Naive thymus-derived CD4-positive, alpha-beta T cell (primary cell): ENCODE measurements at regions not wholly inside any gene's neighbourhood (a gene's known extent, or its start where the extent isn't known, plus 50 kb on each side); places are given as distances from the start of the nearest gene placed in this dataset.
"Not testable (repeated sequence)": the region's sequence is repeated elsewhere in the genome, so short reads cannot be mapped to it uniquely, and the experiment has no call there.

Source experiments
- ATAC-seq: fragments of 150-1000 bp; cut with Tn5 transposase; 2 replicates; pipeline ENCODE4 v1.10.0; 2021; ENCODE audit warnings: mild to moderate bottlenecking, moderate library complexity
- CTCF ChIA-PET: fragments of 350-600 bp; sonication (Branson Sonifier 250); formaldehyde crosslinking; loops from one replicate; lab custom pipeline; 2021; ENCODE audit warnings: antibody characterized with exemption; lab: Charles Lee
- POLR2A ChIA-PET: fragments of 350-600 bp; sonication (Branson Sonifier 250); formaldehyde crosslinking; loops from one replicate; lab custom pipeline; 2021; ENCODE audit warnings: antibody characterized with exemption, inconsistent platforms; lab: Charles Lee
- DNase-seq, 9 donors: peaks; one replicate each; pipeline versions ENCODE4 v3.0.0 to v3.0.0-alpha.2; 2020 to 2022; ENCODE audit warnings: mixed read lengths in 1 of 9
- H3K27ac ChIP-seq: one replicate; pipeline ENCODE4 v1.7.0; 2013; ENCODE audit warnings: mild to moderate bottlenecking, low read depth, low read length, moderate library complexity
- H3K27me3 ChIP-seq, 2 donors: one replicate each; pipeline ENCODE4 v1.7.0; 2013; ENCODE audit warnings: low read length in 2 of 2, mild to moderate bottlenecking in 2 of 2, moderate library complexity in 2 of 2; ENCODE audit not compliant: control insufficient read depth in 2 of 2, insufficient read depth in 2 of 2
- H3K36me3 ChIP-seq, 3 experiments: 1 replicate in 2 of 3; 2 replicates in 1 of 3; pipeline ENCODE4 v1.7.0; 2013; ENCODE audit warnings: low read length in 3 of 3, mild to moderate bottlenecking in 3 of 3, moderate library complexity in 1 of 3; ENCODE audit not compliant: insufficient read depth in 3 of 3, control insufficient read depth in 2 of 3
- H3K4me1 ChIP-seq, 2 donors: one replicate each; pipeline ENCODE4 v1.7.0; 2013; ENCODE audit warnings: low read length in 2 of 2, mild to moderate bottlenecking in 2 of 2, moderate library complexity in 1 of 2; ENCODE audit not compliant: control insufficient read depth in 2 of 2, insufficient read depth in 2 of 2
- H3K4me3 ChIP-seq: 2 replicates; pipeline ENCODE4 v1.7.0; 2013; ENCODE audit warnings: mild to moderate bottlenecking, low read length
- H3K9me3 ChIP-seq, 3 experiments: 1 replicate in 2 of 3; 2 replicates in 1 of 3; pipeline ENCODE4 v1.7.0; 2013; ENCODE audit warnings: low read length in 3 of 3; ENCODE audit not compliant: control insufficient read depth in 2 of 3
- H3K27ac Mint-ChIP-seq, 9 donors: one replicate each; pipeline ENCODE4 v1.8.0; 2020 to 2022; ENCODE audit warnings: mixed read lengths in 9 of 9, mild to moderate bottlenecking in 8 of 9, moderate library complexity in 5 of 9, inconsistent platforms in 2 of 9
- H3K27me3 Mint-ChIP-seq, 5 donors: one replicate each; pipeline ENCODE4 v1.8.0; 2021 to 2022; ENCODE audit warnings: mixed read lengths in 5 of 5, mild to moderate bottlenecking in 1 of 5
- H3K36me3 Mint-ChIP-seq, 5 donors: one replicate each; pipeline ENCODE4 v1.8.0; 2020 to 2022; ENCODE audit warnings: mixed read lengths in 5 of 5, mild to moderate bottlenecking in 3 of 5, inconsistent platforms in 1 of 5
- H3K4me1 Mint-ChIP-seq, 7 donors: one replicate each; pipeline ENCODE4 v1.8.0; 2020 to 2022; ENCODE audit warnings: mixed read lengths in 7 of 7, mild to moderate bottlenecking in 3 of 7, inconsistent platforms in 1 of 7
- H3K4me3 Mint-ChIP-seq, 10 donors: one replicate each; pipeline ENCODE4 v1.8.0; 2020 to 2022; ENCODE audit warnings: mild to moderate bottlenecking in 10 of 10, mixed read lengths in 10 of 10, moderate library complexity in 6 of 10, inconsistent platforms in 2 of 10
- H3K9me3 Mint-ChIP-seq, 11 donors: one replicate each; pipeline ENCODE4 v1.8.0; 2020 to 2022; ENCODE audit warnings: mixed read lengths in 11 of 11, mild to moderate bottlenecking in 4 of 11, inconsistent platforms in 1 of 11, moderate library complexity in 1 of 11
- intact Hi-C, 2 donors: fragments of 100-400 bp; cut with micrococcal nuclease; formaldehyde crosslinking; loops; one replicate each; pipeline ENCODE4 v1.15.1; 2023

DNA sequence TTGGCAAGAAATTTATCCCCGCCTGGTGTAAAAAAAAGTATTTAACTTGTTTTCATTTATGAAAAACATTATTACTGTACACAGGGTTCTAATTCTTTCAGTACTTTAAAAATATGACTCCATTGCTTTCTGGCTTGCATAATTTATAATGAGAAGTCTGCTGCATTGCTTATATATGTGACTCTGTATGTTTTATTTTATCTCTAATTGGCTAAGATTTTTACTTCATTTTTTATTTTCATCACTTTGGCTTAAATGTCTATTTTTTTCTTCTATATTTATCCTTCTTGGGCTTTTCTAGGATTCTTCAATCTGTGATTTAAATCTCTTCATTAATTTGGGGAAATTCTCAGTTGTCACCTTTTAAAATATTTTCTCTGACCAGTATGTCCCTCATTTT lies 636.6 kb upstream of the NR2F2 start:
- Histone ChIP-seq H3K4me1 (no peaks in the 10 kb centered on the region), H3K27ac (no peak overlapping the region), H3K4me3 (no peak overlapping the region), H3K27me3 (no peaks in the 10 kb centered on the region), H3K9me3 (peaks cover 0 to 12% (median 10%) of the 10 kb centered on the region in 3 experiments), H3K36me3 (no peaks in the 10 kb centered on the region)
- ATAC-seq (no peak), DNase-seq (no peak)
- intact Hi-C loops, result no loop called here
- Mint-ChIP-seq H3K4me1 (no peaks in the 10 kb centered on the region), H3K36me3 (peaks cover 0 to 10% (median 2%) of the 10 kb centered on the region in 5 donors), H3K4me3 (no peak overlapping the region), H3K9me3 (peaks cover 8 to 46% (median 16%) of the 10 kb centered on the region in 11 donors), H3K27ac (no peak overlapping the region), H3K27me3 (peaks cover 0 to 18% (median 6%) of the 10 kb centered on the region in 5 donors)
- ChIA-PET POLR2A (no interaction called here), CTCF (no interaction called here)

DNA sequence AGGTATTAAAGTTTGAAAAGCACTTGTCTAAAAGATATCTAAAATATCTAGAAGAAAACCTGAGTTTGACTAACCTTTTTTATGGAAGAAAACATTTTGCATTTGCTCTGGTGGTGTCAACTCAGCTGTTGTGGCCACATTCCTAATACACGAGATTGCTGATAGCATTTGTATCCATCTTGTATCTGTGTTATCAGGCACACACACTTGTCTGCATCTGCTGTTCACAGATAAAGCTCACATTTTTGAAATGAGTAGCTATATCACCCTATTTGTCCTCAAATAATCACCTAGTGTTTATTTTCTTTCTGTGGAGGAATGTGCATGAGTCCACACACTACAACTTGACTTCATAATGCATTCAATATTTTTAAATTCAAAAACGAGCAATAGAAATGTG lies 632.3 kb upstream of the NR2F2 start:
- H3K27ac ChIP-seq, result no peak overlapping the region
- Mint-ChIP-seq H3K4me3 (no peak overlapping the region), H3K27me3 (peaks cover 0 to 22% (median 6%) of the 10 kb centered on the region in 5 donors), H3K36me3 (peaks cover 0 to 30% (median 3%) of the 10 kb centered on the region in 5 donors), H3K4me1 (no peaks in the 10 kb centered on the region), H3K9me3 (peaks cover 10 to 77% (median 40%) of the 10 kb centered on the region in 11 donors), H3K27ac (no peak overlapping the region)
- ChIA-PET POLR2A (no interaction called here), CTCF (no interaction called here)
- no peak overlapping the region for H3K4me3 ChIP-seq
- H3K9me3 ChIP-seq, result peaks cover 0 to 37% (median 14%) of the 10 kb centered on the region in 3 experiments
- no peaks in the 10 kb centered on the region for H3K27me3 ChIP-seq
- DNase-seq, result no peak
- H3K4me1 ChIP-seq, result no peaks in the 10 kb centered on the region
- no peaks in the 10 kb centered on the region for H3K36me3 ChIP-seq
- ATAC-seq, result no peak
- intact Hi-C loops, result no loop called here

DNA sequence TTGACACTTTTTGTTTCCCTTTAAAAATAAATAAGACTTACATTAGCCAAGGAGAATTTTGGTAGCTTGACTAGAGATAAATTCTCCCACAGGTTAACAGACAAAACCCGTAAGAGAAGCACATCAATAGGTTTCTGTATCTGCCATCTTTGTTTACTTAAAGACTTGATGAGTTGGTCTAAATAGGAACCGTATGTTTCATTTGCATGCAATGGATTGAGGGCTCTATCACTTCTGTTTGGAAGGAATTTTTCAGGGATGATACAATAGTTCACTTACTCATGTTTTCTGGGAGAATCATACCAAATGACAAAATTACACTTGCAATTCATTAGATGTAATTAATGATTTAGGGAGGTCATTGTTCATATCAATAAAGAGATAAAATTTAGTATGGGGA lies 631.5 kb upstream of the NR2F2 start:
- no peak overlapping the region for H3K4me3 ChIP-seq
- no peaks in the 10 kb centered on the region for H3K36me3 ChIP-seq
- no peak for ATAC-seq
- no peak for DNase-seq
- peaks cover 0 to 24% (median 6%) of the 10 kb centered on the region in 5 donors for H3K27me3 Mint-ChIP-seq
- peaks cover 0 to 34% (median 11%) of the 10 kb centered on the region in 3 experiments for H3K9me3 ChIP-seq
- H3K27ac ChIP-seq, result no peak overlapping the region
- H3K9me3 Mint-ChIP-seq, result peaks cover 10 to 76% (median 38%) of the 10 kb centered on the region in 11 donors
- ChIA-PET POLR2A (no interaction called here), CTCF (no interaction called here)
- no peaks in the 10 kb centered on the region for H3K4me1 Mint-ChIP-seq
- H3K4me3 Mint-ChIP-seq, result no peak overlapping the region
- no peaks in the 10 kb centered on the region for H3K4me1 ChIP-seq
- H3K27me3 ChIP-seq, result no peaks in the 10 kb centered on the region
- intact Hi-C loops, result no loop called here
- H3K36me3 Mint-ChIP-seq, result peaks cover 0 to 27% (median 3%) of the 10 kb centered on the region in 5 donors
- H3K27ac Mint-ChIP-seq, result no peak overlapping the region

DNA sequence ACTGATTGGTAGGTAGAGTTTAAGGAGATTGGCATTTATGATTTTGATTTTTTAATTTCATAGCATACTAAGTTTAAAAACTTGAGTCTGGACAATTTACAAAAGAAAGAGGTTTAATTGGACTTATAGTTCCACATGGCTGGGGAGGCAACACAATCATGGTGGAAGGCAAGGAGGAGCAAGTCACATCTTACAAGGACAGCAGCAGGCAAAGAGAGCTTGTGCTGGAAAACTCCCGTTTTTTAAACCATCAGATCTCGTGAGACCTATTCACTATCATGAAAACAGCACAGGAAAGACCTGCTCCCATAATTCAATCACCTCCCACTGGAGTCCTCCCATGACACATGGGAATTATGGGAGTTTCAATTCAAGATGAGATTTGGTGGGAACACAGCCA lies 630.9 kb upstream of the NR2F2 start:
- H3K4me1 Mint-ChIP-seq, result no peaks in the 10 kb centered on the region
- H3K9me3 Mint-ChIP-seq, result peaks cover 7 to 74% (median 38%) of the 10 kb centered on the region in 11 donors
- H3K4me3 ChIP-seq, result no peak overlapping the region
- no peaks in the 10 kb centered on the region for H3K4me1 ChIP-seq
- DNase-seq (no peak), ATAC-seq (no peak)
- intact Hi-C loops, result no loop called here
- no peaks in the 10 kb centered on the region for H3K36me3 ChIP-seq
- H3K27ac Mint-ChIP-seq, result no peak overlapping the region
- peaks cover 0 to 21% (median 2%) of the 10 kb centered on the region in 5 donors for H3K36me3 Mint-ChIP-seq
- H3K27me3 ChIP-seq, result no peaks in the 10 kb centered on the region
- ChIA-PET POLR2A (no interaction called here), CTCF (no interaction called here)
- H3K27ac ChIP-seq, result no peak overlapping the region
- no peak overlapping the region for H3K4me3 Mint-ChIP-seq
- H3K27me3 Mint-ChIP-seq, result peaks cover 0 to 30% (median 6%) of the 10 kb centered on the region in 5 donors
- peaks cover 0 to 32% (median 11%) of the 10 kb centered on the region in 3 experiments for H3K9me3 ChIP-seq

DNA sequence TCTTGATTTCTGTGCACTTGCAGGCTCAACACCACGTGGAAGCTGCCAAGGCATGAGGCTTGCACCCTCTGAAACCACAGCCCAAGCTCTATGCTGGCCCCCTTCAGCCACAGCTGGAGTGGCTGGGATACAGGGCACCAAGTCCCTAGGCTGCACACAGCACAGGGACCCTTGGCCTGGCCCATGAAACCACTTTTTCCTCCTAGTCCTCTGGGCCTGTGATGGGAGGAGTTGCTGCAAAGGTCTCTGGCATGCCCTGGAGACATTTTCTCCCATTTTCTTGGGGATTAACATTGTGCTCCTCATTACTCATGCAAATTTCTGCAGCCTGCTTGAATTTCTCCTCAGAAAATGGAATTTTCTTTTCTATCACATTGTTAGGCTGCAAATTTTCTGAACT lies 629.8 kb upstream of the NR2F2 start:
- H3K27me3 ChIP-seq, H3K4me3 ChIP-seq, H3K4me1 ChIP-seq, H3K36me3 ChIP-seq, POLR2A ChIA-PET, H3K27ac ChIP-seq, H3K4me3 Mint-ChIP-seq, intact Hi-C loops, CTCF ChIA-PET, ATAC-seq, H3K4me1 Mint-ChIP-seq, DNase-seq, H3K27ac Mint-ChIP-seq: not testable (repeated sequence)
- peaks cover 0 to 20% (median 0%) of the 10 kb centered on the region in 5 donors for H3K36me3 Mint-ChIP-seq
- peaks cover 0 to 27% (median 5%) of the 10 kb centered on the region in 3 experiments for H3K9me3 ChIP-seq
- H3K9me3 Mint-ChIP-seq, result peaks cover 7 to 63% (median 27%) of the 10 kb centered on the region in 11 donors
- H3K27me3 Mint-ChIP-seq, result peaks cover 0 to 31% (median 15%) of the 10 kb centered on the region in 5 donors

DNA sequence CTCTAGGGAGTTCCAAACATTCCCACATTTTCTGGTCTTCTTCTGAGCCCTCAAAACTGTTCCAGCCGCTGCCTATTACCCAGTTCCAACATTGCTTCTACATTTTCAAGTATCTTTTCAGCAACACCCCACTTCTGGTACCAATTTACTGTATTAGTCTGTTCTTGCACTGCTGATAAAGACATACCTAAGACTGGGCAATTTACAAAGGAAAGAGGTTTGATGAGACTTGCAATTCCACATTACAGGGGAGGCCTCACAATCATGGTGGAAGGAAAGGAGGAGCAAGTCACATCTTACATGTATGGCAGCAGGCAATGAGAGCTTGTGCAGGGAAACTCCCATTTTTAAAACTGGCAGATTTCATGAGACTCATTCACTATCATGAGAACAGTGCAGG lies 629.1 kb upstream of the NR2F2 start:
- H3K9me3 Mint-ChIP-seq, result peaks cover 7 to 61% (median 29%) of the 10 kb centered on the region in 11 donors
- no peak for DNase-seq
- Histone ChIP-seq H3K36me3 (no peaks in the 10 kb centered on the region), H3K27ac (no peak overlapping the region), H3K9me3 (peaks cover 0 to 27% (median 5%) of the 10 kb centered on the region in 3 experiments), H3K4me1 (no peaks in the 10 kb centered on the region), H3K4me3 (no peak overlapping the region), H3K27me3 (no peaks in the 10 kb centered on the region)
- ATAC-seq, result no peak
- H3K27ac Mint-ChIP-seq, result peak overlapping the region in 1 of 9 donors; percentile 8
- POLR2A ChIA-PET, result no interaction called here
- peaks cover 0 to 38% (median 22%) of the 10 kb centered on the region in 5 donors for H3K27me3 Mint-ChIP-seq
- CTCF ChIA-PET, result no interaction called here
- intact Hi-C loops, result no loop called here
- H3K4me3 Mint-ChIP-seq, result no peak overlapping the region
- H3K4me1 Mint-ChIP-seq, result no peaks in the 10 kb centered on the region
- peaks cover 0 to 20% (median 0%) of the 10 kb centered on the region in 5 donors for H3K36me3 Mint-ChIP-seq

DNA sequence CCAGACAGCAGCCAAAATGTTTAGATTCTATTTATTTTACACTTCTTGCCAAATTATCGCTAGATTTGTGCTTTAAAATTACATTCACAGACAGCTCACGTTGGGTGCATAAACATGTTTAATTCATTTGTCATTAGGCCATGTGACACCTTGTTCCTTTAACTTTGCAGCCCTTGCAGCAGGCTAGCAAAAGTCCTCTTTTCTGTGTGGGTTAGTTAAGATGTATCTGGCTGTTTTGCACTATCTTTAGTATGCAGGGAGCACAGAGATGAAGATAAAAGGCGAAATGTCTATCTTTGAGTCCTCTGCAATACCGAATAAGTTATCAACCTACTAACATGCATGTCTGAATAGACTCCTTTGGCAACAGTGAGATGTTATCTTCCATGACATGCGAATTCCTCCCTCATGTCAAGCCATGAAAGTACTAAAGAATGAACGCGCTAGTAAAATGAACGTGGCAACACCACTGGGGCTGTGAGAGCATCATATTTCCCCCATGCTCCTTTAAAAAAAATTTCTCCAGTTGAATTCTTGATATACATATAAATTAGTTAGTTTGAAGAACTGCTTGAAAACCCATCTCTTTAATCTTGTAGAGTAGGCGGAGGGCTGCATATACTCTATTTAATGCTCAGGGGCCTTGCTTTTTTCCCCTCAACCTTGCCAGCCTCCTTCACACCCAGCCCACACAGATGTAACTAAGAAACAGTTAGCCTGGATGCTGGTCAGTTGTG lies 620.4 kb upstream of the NR2F2 start:
- no peak overlapping the region for H3K27ac Mint-ChIP-seq
- DNase-seq (no peak), ATAC-seq (no peak)
- no peaks in the 10 kb centered on the region for H3K27me3 ChIP-seq
- no peaks in the 10 kb centered on the region for H3K36me3 Mint-ChIP-seq
- peaks cover 0 to 5% (median 0%) of the 10 kb centered on the region in 11 donors for H3K9me3 Mint-ChIP-seq
- no peaks in the 10 kb centered on the region for H3K9me3 ChIP-seq
- no peak overlapping the region for H3K4me3 Mint-ChIP-seq
- H3K27me3 Mint-ChIP-seq, result peaks cover 0 to 13% (median 8%) of the 10 kb centered on the region in 5 donors
- H3K4me1 ChIP-seq, result no peaks in the 10 kb centered on the region
- POLR2A ChIA-PET, result no interaction called here
- no peaks in the 10 kb centered on the region for H3K36me3 ChIP-seq
- no peak overlapping the region for H3K4me3 ChIP-seq
- no peak overlapping the region for H3K27ac ChIP-seq
- CTCF ChIA-PET, result no interaction called here
- intact Hi-C loops, result no loop called here
- H3K4me1 Mint-ChIP-seq, result no peaks in the 10 kb centered on the region
